Spleen (tissue), 11 donors: ENCODE measurements at regions not wholly inside any gene's neighbourhood (a gene's known extent, or its start where the extent isn't known, plus 50 kb on each side); places are given as distances from the start of the nearest gene placed in this dataset.

ENCODE experiments used
- DNase-seq: peaks from one replicate; pipeline ENCODE4 v3.0.0-alpha.2; 2020
- H3K27ac ChIP-seq, 8 donors: fragments of 200-600 bp; sonication (generic) in 7 of 8; 1 replicate in 4 of 8; 2 replicates in 4 of 8; pipeline versions ENCODE4 v1.5.0 to v1.8.0; 2016 to 2021; ENCODE audit warnings: inconsistent platforms in 4 of 8, mild to moderate bottlenecking in 4 of 8, moderate library complexity in 1 of 8
- H3K27me3 ChIP-seq, 7 donors: fragments of 200-600 bp; sonication (generic) in 6 of 7; replicated peaks in 1 of 7; 1 replicate in 4 of 7; 2 replicates in 3 of 7; pipeline versions ENCODE4 v1.5.0 to v1.8.0; 2016 to 2021; ENCODE audit warnings: inconsistent platforms in 3 of 7, mild to moderate bottlenecking in 1 of 7
- H3K36me3 ChIP-seq, 6 donors: fragments of 200-600 bp; sonication (generic) in 5 of 6; 1 replicate in 4 of 6; 2 replicates in 2 of 6; pipeline versions ENCODE4 v1.5.0 to v1.8.0; 2016 to 2021; ENCODE audit warnings: inconsistent platforms in 2 of 6
- H3K4me1 ChIP-seq, 6 donors: fragments of 200-600 bp; sonication (generic) in 5 of 6; 1 replicate in 3 of 6; 2 replicates in 3 of 6; pipeline versions ENCODE4 v1.5.0 to v1.8.0; 2016 to 2021; ENCODE audit warnings: inconsistent platforms in 3 of 6
- H3K4me3 ChIP-seq, 8 donors: fragments of 200-600 bp; sonication (generic) in 7 of 8; 1 replicate in 4 of 8; 2 replicates in 4 of 8; pipeline versions ENCODE4 v1.5.0 to v1.8.0; 2016 to 2021; ENCODE audit warnings: inconsistent platforms in 4 of 8, mild to moderate bottlenecking in 4 of 8, moderate library complexity in 2 of 8
- H3K9me3 ChIP-seq, 8 donors: fragments of 200-600 bp; sonication (generic) in 7 of 8; 1 replicate in 4 of 8; 2 replicates in 4 of 8; pipeline versions ENCODE4 v1.5.0 to v1.8.0; 2016 to 2021; ENCODE audit warnings: inconsistent platforms in 4 of 8
- POLR2A ChIP-seq, 3 donors: fragments of 450-650 bp; IDR thresholded peaks; one replicate each; pipeline ENCODE4 v1.5.1; 2017; ENCODE audit warnings: antibody characterized with exemption in 3 of 3, mild to moderate bottlenecking in 1 of 3
- POLR2AphosphoS5 ChIP-seq, 3 donors: sonication (generic); formaldehyde crosslinking; IDR thresholded peaks; one replicate each; pipeline ENCODE4 v1.5.1; 2017; ENCODE audit warnings: antibody characterized with exemption in 3 of 3
- WGBS, 5 donors: extraction: QIAGEN DNeasy Blood & Tissue Kit in 3 of 5; methylation state at CpG; one replicate each; pipeline versions ENCODE4 v1.1.5 to v1.1.7; 2013 to 2018; 5-methylcytosine and 5-hydroxymethylcytosine counted together
- intact Hi-C: fragments of 100-400 bp; cut with DNase I; formaldehyde crosslinking; loops from one replicate; pipeline ENCODE4 v1.15.0; 2023; ENCODE audit warnings: low total_unique reads
- TF ChIP-seq, protein P1 (sequence below), 11 experiments: fragments of 200-600 bp in 7 of 11; fragments of 450-650 bp in 4 of 11; sonication (generic) in 4 of 11; IDR thresholded peaks in 8 of 11; conservative IDR thresholded peaks in 3 of 11; 1 replicate in 7 of 11; 2 replicates in 4 of 11; pipeline versions ENCODE4 v1.4.0 to v1.8.0; 2016 to 2021; ENCODE audit warnings: antibody characterized with exemption in 11 of 11, inconsistent platforms in 4 of 11, mild to moderate bottlenecking in 1 of 11
- donor health status: healthy with polysubstance abuse.
- donor health status: DM: no; HTN: no; CAD: no; lungs with moderate emphysema.
- donor health status: DM: no; HTN: no; CAD: no.
- donor health status: Bipolar disorder and iron deficiency.
- donor health status: healthy.
- donor health status: DM: no; HTN: no; CAD: no.
- donor health status: DM: yes; HTN: yes; CAD: no.

DNA sequence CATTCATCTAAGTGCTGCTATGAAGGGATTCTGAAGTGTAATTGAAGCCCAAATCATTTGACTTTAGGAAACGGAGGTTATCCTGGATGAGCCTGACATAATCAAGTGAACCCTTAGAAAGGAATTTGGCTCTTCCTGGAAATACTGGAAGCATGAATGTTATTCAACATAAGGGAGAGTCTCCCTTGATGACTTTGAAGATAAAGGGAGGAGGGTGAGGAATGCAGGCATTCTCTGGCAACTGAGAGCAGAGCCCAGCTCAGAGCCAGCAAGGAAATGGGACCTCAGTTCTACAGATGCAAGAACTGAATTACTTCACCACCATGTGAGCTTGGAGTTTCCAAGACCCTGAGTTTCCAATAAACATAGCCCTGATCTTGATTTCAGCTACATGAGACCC is 168.2 kb downstream of the DLL1 start:
- Histone ChIP-seq H3K36me3 (no peaks in the 10 kb centered on the region), H3K4me3 (no peak overlapping the region), H3K27ac (peak overlapping the region in 4 of 8 donors; percentile 27 to 55 (median 31)), H3K9me3 (peaks cover 11 to 46% (median 33%) of the 10 kb centered on the region in 8 donors), H3K4me1 (peaks cover 0 to 8% (median 0%) of the 10 kb centered on the region in 6 donors), H3K27me3 (peaks cover 0 to 11% (median 0%) of the 10 kb centered on the region in 7 donors)
- 60 to 78% (median 70%) methylated on average over 1 of the region's 1 CpG for WGBS, 5 donors
- DNase-seq = no peak
- intact Hi-C loops = no loop called here
- TF ChIP-seq, protein P1, sequence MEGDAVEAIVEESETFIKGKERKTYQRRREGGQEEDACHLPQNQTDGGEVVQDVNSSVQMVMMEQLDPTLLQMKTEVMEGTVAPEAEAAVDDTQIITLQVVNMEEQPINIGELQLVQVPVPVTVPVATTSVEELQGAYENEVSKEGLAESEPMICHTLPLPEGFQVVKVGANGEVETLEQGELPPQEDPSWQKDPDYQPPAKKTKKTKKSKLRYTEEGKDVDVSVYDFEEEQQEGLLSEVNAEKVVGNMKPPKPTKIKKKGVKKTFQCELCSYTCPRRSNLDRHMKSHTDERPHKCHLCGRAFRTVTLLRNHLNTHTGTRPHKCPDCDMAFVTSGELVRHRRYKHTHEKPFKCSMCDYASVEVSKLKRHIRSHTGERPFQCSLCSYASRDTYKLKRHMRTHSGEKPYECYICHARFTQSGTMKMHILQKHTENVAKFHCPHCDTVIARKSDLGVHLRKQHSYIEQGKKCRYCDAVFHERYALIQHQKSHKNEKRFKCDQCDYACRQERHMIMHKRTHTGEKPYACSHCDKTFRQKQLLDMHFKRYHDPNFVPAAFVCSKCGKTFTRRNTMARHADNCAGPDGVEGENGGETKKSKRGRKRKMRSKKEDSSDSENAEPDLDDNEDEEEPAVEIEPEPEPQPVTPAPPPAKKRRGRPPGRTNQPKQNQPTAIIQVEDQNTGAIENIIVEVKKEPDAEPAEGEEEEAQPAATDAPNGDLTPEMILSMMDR (IDR thresholded peaks at IDR 0.05 in 8 of 11, conservative IDR thresholded peaks at IDR 0.05 in 3 of 11) = no peak
- TF ChIP-seq POLR2A (IDR thresholded peaks at IDR 0.05) (no peak), POLR2AphosphoS5 (IDR thresholded peaks at IDR 0.05) (no peak)

GRCh38 chr6:170117111-170117972 is 173.5 kb downstream of the DLL1 start:
- WGBS, 5 donors = 72 to 82% (median 82%) methylated on average over 16 to 21 of the region's 21 CpGs

DNA sequence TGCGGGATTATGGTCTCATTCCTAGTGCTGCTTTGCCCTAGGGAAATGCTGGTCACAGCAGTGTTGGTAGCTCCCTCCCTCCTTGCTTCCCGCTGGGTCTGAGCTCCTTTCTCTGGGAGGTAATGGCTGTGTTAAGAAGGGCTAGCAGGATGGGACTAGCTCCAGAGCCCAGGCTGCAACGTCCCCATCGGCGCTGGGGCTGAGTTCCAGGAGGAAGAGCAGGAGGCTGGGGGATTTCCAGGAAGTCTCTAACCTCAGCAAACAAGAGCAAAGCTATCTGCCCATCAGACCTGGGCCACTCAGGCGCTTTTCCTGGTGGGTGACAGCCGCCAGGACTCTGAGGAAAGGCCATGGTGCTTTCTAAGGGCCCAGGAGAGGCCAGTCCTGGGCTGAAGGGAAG is 174.2 kb downstream of the DLL1 start:
- Histone ChIP-seq H3K9me3 (peaks cover 11 to 35% (median 27%) of the 10 kb centered on the region in 8 donors), H3K4me3 (no peak overlapping the region), H3K27ac (peak overlapping the region in 7 of 8 donors; percentile 60 to 77 (median 71)), H3K27me3 (peaks cover 0 to 15% (median 0%) of the 10 kb centered on the region in 7 donors), H3K36me3 (no peaks in the 10 kb centered on the region), H3K4me1 (no peaks in the 10 kb centered on the region)
- 45 to 62% (median 52%) methylated on average over 7 of the region's 7 CpGs for WGBS, 5 donors
- intact Hi-C loops = no loop called here
- DNase-seq = peak; percentile 72
- TF ChIP-seq POLR2AphosphoS5 (IDR thresholded peaks at IDR 0.05) (no peak), POLR2A (IDR thresholded peaks at IDR 0.05) (no peak)
- TF ChIP-seq, protein P1 (IDR thresholded peaks at IDR 0.05 in 8 of 11, conservative IDR thresholded peaks at IDR 0.05 in 3 of 11) = no peak

More at GRCh38 chr6:170117111-170117972, 173.5 kb downstream of the DLL1 start:
- Histone ChIP-seq H3K9me3 (peaks cover 11 to 42% (median 32%) of the 10 kb centered on the region in 8 donors), H3K27ac (peak overlapping the region in 7 of 8 donors; percentile 60 to 77 (median 71)), H3K27me3 (peaks cover 0 to 15% (median 0%) of the 10 kb centered on the region in 7 donors), H3K4me3 (no peak overlapping the region), H3K4me1 (no peaks in the 10 kb centered on the region), H3K36me3 (no peaks in the 10 kb centered on the region)
- peak; percentile 76 for DNase-seq
- intact Hi-C loops = no loop called here
- TF ChIP-seq POLR2AphosphoS5 (IDR thresholded peaks at IDR 0.05) = peak; percentile 73 to 83 (median 78)
- TF ChIP-seq, protein P1 (IDR thresholded peaks at IDR 0.05 in 8 of 11, conservative IDR thresholded peaks at IDR 0.05 in 3 of 11) = no peak
